Neural progenitor cell (in vitro differentiated cells): ENCODE measurements at regions not wholly inside any gene's neighbourhood (a gene's known extent, or its start where the extent isn't known, plus 50 kb on each side); places are given as distances from the start of the nearest gene placed in this dataset.

Source experiments
- EZH2 ChIP-seq: fragments of 200-600 bp; sonication (generic); IDR thresholded peaks from 2 replicates; pipeline ENCODE4 v1.6.1; 2017; ENCODE audit warnings: antibody characterized with exemption, mild to moderate bottlenecking, moderate library complexity
- EZH2phosphoT487 ChIP-seq: fragments of 200-600 bp; sonication (generic); IDR thresholded peaks from 2 replicates; pipeline ENCODE4 v1.6.1; 2017; ENCODE audit warnings: antibody characterized with exemption
- TF ChIP-seq, protein P1 (sequence below): fragments of 200-600 bp; sonication (generic); IDR thresholded peaks from 2 replicates; pipeline ENCODE4 v1.5.1; 2017; ENCODE audit warnings: antibody characterized with exemption, mild to moderate bottlenecking

DNA sequence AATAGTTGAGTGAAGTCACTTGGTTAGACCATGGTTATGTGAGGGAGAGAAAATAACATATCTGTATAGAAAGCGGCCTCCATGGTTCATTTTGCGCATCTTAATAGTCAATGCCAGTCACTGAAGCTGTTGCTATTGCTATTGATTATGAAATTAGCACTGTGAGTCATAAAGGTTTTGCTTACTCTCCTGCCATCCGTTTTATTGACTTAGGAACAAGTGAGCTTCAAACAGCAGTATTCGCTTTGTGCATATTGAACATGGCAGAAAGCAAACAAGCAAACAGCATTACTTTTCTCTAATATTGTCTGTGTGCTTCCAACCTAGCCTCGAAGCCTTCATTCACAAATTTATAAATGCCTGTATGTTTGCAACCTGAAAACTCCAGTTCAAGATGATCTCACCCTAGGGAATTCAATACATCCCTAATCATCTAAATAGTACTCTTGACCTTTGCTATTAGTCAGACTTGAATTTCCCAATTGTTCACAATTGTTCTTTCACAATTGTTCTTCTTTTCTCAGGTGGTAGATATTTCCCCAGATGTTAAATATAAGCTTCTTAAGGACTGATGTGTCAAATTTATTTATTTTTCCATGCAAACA, 55.9 kb upstream of the GABRA2 start:
- TF ChIP-seq, protein P1, sequence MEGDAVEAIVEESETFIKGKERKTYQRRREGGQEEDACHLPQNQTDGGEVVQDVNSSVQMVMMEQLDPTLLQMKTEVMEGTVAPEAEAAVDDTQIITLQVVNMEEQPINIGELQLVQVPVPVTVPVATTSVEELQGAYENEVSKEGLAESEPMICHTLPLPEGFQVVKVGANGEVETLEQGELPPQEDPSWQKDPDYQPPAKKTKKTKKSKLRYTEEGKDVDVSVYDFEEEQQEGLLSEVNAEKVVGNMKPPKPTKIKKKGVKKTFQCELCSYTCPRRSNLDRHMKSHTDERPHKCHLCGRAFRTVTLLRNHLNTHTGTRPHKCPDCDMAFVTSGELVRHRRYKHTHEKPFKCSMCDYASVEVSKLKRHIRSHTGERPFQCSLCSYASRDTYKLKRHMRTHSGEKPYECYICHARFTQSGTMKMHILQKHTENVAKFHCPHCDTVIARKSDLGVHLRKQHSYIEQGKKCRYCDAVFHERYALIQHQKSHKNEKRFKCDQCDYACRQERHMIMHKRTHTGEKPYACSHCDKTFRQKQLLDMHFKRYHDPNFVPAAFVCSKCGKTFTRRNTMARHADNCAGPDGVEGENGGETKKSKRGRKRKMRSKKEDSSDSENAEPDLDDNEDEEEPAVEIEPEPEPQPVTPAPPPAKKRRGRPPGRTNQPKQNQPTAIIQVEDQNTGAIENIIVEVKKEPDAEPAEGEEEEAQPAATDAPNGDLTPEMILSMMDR: no peak
- TF ChIP-seq EZH2phosphoT487 (no peak), EZH2 (no peak)
